ENCODE measurements at regions not wholly inside any gene's neighbourhood (a gene's known extent, or its start where the extent isn't known, plus 50 kb on each side); places are given as distances from the start of the nearest gene placed in this dataset.
"Not testable (repeated sequence)": the region's sequence is repeated elsewhere in the genome, so short reads cannot be mapped to it uniquely, and the experiment has no call there.

DNA sequence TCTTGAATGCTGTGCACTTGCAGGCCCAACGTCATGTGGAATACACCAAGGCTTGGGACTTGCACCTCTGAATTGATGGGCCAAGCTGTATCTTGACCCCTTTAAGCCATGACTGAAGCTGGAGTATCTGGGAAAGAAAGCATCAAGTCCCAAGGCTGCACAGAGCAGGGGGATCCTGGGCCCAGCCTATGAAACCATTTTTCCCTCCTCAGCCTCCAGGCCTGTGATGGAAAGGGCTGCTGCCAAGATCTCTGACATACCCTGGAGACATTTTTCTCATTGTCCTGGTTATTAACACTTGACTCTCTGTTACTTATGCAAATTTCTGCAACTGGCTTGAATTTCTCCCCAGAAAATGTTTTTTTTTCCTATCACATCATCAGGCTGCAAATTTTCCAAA lies 174.0 kb upstream of the SNX2 start:
- no peak for DNase-seq (ENCODE audit: low spot score)

GRCh38 chr5:122602700-122603099 lies 172.2 kb upstream of the SNX2 start:
- no peak for DNase-seq (ENCODE audit: low spot score)

DNA sequence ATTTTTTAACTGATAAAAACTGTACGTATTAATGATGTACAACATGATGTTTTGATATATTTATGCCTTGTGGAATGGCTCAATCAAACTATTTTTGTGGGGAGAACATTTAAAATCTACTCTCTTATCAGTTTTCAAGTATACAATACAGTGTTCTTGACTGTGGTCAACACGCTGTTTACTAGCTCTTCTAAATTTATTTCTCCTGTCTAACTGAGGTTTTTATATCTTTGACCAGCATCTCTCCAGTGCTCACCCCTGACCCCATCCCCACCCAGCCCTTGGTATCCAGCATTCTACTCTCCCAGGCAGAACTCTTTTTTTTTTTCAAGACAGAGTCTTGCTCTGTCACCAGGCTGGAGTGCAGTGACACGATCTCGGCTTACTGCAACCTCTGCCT lies 169.6 kb upstream of the SNX2 start:
- DNase-seq (ENCODE audit: low spot score): no peak

DNA sequence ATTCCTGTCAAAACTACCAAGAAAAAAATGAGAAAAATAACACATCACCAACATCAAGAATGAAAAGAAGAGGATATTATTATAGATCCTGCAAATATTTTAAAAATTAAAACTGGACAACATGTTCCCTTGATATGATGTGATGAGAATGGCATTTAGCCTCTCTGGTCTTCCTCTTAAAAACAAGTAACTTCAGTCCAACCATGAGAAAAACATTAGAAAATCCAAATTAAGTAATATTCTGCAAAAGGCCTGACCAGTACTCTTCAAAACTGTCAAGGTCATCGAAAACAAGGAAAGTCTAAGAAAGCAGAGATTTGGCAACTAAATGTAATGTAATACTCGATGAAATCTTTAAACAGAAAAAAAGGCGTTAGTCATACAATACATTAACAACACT lies 167.1 kb upstream of the SNX2 start:
- DNase-seq (ENCODE audit: low spot score): no peak

GRCh38 chr5:122608222-122608621 lies 166.7 kb upstream of the SNX2 start:
- DNase-seq (ENCODE audit: low spot score): no peak

DNA sequence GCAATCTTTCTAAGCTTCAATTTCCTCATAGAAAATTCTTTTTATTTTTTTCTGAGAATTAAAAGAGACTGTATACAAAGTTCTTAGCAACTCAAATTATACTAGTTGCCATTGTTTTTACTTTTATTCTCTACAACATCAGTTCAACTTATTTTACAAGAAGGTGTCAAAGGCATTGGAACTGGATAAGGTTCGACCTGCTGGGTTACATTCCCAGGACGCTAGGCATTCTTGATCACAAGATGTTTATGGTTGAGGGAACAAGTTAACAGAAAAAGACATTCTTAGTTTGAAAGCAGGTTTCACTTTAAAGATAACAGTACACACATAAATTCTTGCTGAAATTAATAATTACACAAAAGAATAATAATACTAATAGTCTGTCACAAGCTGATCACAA lies 163.5 kb upstream of the SNX2 start:
- DNase-seq (ENCODE audit: low spot score): no peak

- no peak for DNase-seq (ENCODE audit: low spot score)
Observed at GRCh38 chr5:122612901-122613300, 162.0 kb upstream of the SNX2 start.

- no peak for DNase-seq (ENCODE audit: low spot score)
Observed at GRCh38 chr5:122615146-122615545, 159.7 kb upstream of the SNX2 start.

GRCh38 chr5:122615832-122616231 lies 159.0 kb upstream of the SNX2 start:
- DNase-seq (ENCODE audit: low spot score): no peak

GRCh38 chr5:122618046-122618445 lies 156.8 kb upstream of the SNX2 start:
- DNase-seq (ENCODE audit: low spot score): not testable (repeated sequence)

DNA sequence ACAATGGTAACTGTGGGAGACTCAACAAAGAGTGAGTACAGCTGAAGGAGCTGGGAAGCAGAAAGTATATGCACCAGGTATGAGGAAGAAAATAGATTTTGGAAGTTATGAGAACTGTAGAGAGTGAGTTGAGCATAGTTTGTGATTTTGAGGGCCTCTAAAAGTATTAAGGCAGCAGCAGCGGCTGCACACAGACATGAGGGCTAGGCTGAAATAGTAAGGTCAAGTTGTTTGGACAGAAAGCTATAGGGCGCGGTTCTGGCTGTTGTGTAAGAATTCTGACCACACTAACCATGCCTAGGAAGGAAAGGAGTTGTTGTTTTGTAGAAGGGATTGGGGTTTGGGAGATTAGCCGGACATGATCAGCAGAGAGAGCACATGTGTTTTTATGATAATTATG lies 154.1 kb upstream of the SNX2 start:
- not testable (repeated sequence) for DNase-seq (ENCODE audit: low spot score)

DNA sequence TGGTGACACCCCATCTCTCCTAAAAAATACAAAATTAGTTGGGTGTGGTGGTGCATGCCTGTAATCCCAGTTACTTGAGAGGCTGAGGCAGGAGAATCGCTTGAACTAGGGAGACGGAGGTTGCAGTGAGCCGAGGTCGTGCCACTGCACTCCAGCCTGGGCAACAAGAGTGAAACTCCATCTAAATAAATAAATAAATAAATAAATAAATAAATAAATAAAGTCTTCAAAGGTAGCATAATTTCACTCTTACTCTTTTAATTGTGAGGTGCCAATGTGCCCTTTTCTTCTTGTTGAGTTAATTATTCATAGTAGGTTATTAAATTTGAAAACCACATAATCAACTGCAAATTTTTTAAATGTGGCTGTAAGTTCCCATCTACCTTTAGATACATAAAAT lies 146.2 kb upstream of the SNX2 start:
- not testable (repeated sequence) for DNase-seq (ENCODE audit: low spot score)

DNA sequence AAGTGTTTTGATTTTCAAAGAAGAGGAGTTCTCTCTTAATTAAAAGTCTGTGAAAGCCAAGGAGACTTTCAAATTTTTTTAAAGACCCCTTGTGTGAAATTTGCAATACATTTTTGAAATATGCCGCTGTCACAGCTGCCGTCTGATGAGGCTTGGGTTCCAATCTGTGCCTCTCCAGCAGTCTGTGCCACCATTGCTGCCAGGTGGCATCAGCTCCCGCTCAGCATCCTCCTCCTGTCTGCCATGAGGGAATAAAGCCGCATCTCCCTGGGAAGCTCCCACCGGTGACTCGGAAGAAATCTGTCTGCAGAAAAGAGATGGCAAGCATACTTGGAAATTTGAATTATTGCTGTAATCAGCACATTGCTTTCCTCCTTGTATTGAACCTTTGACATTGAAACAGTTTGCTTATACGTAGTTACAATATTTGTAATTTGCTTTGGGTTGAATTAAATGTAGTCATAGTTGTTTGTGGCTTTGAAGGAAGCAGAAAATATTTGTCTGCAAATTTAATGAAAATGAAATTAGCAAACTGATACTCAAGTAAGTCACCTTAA lies 145.7 kb upstream of the SNX2 start:
- no peak for DNase-seq (ENCODE audit: low spot score)

DNA sequence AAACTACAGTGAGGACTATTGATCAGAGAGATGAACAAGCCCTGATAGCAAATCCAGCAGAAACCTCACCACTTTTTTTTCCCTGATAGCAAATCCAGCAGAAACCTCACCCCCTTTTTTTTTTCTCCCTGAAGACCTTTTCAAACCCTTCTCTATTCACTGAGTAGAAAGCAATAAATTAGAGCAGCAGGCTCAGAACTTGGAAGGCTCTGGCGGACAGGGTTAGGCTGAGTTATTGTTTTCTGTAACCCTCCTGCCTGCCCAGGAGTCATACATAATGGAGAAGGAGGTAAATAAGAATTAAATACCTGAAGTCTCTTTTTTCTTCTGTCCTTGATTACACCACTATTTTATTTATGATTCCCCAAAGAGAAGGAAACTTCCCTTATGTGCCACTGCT lies 136.3 kb upstream of the SNX2 start:
- no peak for DNase-seq (ENCODE audit: low spot score)

DNA sequence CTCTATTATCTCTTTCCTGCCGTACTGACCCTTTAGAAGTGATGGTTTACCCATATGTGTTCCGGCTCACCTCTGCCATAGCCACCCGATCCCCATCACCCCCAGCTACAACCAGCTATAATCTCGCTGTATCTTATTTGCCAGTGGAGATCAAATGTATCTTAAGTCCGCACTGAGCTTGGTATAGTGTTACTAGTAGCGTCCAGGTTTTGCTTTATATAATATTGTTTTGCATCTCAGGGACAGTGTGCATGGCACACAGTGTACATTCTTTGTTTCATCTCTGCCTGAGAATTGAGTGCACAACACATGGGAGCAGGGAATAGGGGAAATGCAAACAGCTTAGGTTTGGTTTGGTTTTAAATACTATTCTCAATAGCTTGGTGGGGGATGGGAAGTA lies 135.8 kb upstream of the SNX2 start:
- DNase-seq (ENCODE audit: low spot score): no peak

DNA sequence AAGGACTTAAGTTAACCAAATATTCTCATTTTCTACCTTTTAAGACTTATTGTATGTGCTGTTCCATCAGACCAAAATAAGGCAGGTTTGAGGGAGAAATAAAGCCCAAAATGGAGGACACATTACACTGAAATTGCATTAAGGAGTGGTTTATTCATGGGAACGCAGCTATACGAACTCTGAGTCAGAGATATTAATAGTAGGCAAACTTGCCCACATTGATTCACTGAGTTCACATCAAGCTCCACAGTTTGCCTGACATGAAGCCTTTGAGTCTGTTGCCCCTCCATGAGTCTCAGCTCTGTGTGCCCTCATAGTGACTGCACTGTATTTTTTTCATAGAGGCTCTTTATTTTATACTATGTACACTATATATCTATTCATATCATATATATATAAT lies 135.0 kb upstream of the SNX2 start:
- DNase-seq (ENCODE audit: low spot score): no peak

DNA sequence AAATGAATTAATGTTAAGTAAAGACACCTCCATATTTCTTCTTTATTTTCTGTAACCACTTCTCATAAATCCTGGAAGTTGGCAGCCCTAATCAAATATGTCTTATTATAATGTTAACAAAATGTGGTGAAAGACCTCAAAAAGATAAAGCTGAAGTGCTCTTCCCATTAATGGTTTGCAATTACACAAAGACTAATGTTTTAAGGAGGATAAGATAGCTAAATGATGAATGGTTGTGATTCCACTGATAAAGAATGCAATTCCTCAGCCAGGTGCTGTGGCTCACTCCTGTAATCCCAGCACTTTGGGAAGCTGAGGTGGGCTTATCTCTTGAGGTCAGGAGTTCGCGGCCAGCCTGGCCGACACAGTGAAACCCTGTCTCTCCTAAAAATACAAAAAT lies 125.8 kb upstream of the SNX2 start:
- DNase-seq (ENCODE audit: low spot score): no peak

- no peak for DNase-seq (ENCODE audit: low spot score)
Observed at GRCh38 chr5:122653087-122654017, 121.5 kb upstream of the SNX2 start.

DNA sequence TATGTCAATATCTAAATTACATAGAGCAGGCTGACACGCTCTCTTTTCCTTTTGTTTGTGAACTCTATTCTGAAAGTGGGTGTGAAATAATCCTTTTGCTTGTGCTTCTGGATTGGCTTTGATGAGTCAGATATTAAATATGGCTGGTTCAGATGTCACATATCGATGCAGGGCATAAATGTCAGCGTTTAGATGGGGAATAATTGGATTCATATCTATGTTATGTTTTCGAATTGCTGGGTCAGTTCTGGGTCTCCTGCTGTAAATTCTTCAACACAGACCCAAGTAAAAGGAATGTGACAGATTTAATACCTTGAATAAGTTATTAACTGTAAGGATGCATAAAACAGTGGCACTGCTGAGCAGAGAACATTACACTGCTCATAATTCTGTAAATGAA lies 118.7 kb upstream of the SNX2 start:
- no peak for DNase-seq (ENCODE audit: low spot score)

DNA sequence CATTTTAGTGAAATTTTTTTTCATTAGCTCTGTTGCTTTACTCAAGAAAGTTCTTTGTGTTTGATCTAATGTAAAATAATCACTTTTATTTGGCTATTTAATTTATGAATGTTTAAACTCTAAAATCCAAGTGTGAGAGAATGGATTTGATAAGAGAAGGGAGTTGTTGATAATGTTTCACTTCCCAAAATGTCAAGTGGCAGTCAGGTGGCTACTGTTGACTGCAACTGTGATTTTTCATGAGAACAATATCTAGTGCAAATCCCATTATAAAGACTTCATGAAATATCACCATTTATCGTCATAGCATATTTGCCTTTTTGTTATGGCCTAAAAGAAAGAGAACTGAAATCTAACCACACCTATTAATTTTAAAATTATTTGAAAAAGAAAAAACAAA lies 118.3 kb upstream of the SNX2 start:
- no peak for DNase-seq (ENCODE audit: low spot score)

DNA sequence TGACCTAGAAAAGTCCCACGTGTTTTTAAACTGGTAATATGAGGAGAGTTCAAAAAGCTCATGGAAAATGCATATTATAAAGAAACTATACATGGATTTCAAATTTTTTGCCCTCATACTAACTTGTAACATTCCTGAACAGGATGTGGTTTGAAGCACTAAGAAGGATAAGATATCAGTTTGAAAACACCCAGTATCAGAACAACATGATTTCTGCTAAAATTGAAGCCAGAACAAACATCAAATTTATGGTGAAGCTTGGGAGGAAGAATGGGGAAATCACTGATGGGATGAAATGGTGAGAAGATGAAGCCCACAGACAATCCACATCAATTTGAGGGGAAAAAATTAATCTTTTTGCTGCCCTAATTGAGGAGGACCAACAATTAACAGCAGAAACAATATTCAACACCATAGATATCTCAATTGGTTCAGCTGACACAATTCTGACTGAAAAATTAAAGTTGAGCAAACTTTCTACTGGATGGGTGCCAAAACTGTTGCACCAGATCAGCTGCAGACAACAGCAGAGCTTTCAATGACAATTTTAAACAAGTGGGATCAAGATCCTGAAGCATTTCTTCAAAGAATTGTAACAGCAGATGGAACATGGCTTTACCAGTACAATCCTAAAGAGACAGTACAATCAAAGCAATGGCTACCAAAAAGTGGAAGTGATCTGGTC lies 113.2 kb upstream of the SNX2 start:
- no peak for DNase-seq (ENCODE audit: low spot score)

DNA sequence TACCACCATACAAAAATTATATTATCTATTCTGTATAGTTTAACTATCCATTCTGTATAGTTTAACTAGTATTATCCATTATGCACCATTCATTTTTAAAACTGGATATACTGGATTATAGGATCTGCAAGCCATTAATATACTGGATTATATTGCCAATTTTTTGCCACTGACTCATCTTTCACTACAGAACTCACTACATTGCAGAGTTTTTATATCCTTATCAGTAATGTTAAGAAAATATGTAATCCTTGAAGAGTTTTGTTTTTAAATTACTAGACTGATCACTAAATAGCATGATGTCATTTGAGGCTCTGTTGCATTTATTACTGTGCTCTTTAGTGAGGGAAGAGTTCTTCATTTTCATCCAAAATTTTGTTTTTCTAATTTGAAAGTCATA lies 109.8 kb upstream of the SNX2 start:
- no peak for DNase-seq (ENCODE audit: low spot score)

GRCh38 chr5:122668552-122668951 lies 106.3 kb upstream of the SNX2 start:
- no peak for DNase-seq (ENCODE audit: low spot score)
